ENCODE measurements at regions not wholly inside any gene's neighbourhood (a gene's known extent, or its start where the extent isn't known, plus 50 kb on each side); places are given as distances from the start of the nearest gene placed in this dataset.
"Not testable (repeated sequence)": the region's sequence is repeated elsewhere in the genome, so short reads cannot be mapped to it uniquely, and the experiment has no call there.

GRCh38 chr2:75964646-75965045 is 253.9 kb upstream of the GCFC2 start:
- DNase-seq = no peak

- DNase-seq = no peak
Observed at GRCh38 chr2:75960472-75961009, 249.8 kb upstream of the GCFC2 start.

- DNase-seq = no peak
Observed at GRCh38 chr2:75959724-75960471, 249.2 kb upstream of the GCFC2 start.

- DNase-seq = no peak
Observed at GRCh38 chr2:75954761-75955160, 244.0 kb upstream of the GCFC2 start.

DNA sequence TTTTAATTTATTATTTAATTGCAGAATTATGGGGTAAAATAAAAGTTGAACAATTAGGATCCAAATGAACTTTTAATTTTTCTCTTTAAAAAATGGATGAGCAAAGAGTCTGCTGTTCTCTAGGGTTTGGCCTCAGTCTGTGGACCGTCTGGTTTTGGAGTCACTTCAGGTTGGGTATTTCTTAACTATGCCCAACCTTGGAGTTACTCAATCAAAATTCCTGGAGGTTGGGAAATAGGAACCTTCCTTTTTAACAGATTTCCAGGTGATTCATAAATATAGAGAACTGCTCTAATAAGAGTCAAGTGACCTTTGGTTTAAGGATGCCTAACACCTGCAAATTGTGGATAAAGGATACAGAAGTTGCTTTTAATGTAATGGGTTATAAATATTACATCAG is 241.5 kb upstream of the GCFC2 start:
- DNase-seq = no peak

DNA sequence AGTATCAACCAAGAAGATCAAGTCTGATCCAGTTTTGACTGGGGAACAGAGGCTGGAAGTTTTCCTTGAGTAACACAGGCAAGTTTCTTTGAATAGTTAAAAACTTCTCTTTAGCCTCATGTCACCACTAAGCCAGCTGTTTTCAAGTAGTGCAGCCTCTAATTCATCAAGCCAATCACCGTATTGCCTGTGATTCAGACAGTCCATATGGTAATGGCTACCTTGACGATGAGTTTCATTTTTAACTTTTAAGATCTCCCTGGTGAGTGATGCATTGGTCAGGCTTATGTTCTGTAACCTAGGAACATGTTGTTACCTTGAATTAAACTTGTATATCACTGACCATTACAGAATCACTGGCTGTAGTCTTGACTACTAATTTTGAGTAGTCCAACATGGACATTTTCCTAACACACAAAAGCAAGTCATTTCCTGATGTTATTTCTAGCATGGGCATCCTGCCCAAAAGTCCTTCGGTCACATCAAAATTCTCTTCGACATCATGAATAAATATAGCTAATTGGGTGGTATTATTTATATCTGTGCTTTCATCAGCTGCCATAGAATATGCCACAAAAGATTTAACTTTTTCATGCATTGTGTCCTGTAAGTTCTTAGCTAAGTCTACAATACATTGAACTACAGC is 238.8 kb upstream of the GCFC2 start:
- no peak for DNase-seq

GRCh38 chr2:75936311-75936710 is 225.6 kb upstream of the GCFC2 start:
- DNase-seq = no peak

DNA sequence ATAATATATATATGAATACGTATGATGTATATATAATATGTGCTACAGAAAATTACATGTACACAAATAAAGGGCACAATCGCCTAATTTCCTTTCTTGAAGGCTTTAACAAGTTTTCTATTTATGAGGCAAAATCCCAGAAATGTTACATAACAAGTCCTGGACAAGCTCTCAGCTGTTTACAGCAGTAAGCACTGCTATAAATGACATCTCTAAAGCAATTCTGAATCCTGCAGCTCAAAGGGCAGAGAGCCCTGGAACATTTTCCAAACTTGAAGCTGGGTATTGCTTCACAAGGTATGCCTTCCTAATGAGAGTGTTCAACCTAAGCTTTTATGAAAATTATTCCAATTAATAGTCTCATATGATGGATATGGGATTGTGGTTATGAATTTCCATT is 222.3 kb upstream of the GCFC2 start:
- DNase-seq = no peak

DNA sequence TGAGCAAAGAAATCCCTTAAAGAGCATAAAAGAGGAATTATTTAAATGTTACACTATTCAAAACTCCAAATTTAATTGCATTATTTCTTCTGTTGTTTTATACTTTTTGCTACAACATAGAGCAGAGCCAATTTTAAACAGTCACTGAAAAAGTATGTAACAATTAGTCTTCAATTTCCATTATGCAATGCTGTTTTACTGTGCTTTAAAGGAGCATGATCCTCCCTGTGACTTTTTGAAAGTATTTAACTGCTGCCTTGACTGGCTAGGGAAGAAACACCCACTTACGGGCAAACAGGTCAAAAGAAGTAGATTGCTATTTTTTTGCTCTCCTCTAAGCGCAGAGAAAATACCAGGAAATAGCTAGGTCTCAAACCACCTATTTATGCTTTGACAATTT is 217.4 kb upstream of the GCFC2 start:
- DNase-seq = no peak

- DNase-seq = no peak
Observed at GRCh38 chr2:75925331-75926024, 214.8 kb upstream of the GCFC2 start.

GRCh38 chr2:75922191-75922590 is 211.5 kb upstream of the GCFC2 start:
- DNase-seq = no peak

DNA sequence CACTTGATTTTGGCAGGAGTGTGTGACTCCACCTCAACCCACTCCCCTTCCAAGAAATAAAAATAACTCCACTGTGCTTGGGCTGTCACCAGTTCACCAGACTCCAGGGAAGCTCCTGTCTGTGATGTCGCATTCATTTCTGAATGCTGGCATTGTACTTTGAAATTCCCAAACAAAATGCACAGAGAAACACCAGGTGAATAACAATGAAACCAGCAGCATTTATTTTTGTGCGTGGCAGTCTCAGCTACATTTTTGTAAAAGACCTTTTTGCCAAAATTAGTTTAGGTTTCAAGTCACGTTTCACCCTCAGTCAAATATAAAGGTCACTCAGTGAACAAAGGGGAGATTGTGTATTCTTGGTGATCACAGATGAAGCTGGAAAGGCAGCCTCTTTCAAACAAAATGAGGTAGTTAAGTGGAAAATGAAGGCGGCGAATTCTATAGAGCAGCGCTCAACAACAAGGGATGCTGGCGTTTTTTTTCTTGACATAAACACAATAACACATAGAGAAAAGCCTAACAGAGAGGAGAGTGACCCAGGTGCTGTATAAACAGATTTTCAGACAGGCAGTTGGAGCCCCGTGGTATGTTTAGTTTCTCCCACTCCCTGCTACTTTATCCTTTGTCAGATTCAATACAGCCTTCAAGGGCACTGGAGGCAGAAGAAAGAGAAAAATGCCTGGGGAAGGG is 210.3 kb upstream of the GCFC2 start:
- DNase-seq = no peak

DNA sequence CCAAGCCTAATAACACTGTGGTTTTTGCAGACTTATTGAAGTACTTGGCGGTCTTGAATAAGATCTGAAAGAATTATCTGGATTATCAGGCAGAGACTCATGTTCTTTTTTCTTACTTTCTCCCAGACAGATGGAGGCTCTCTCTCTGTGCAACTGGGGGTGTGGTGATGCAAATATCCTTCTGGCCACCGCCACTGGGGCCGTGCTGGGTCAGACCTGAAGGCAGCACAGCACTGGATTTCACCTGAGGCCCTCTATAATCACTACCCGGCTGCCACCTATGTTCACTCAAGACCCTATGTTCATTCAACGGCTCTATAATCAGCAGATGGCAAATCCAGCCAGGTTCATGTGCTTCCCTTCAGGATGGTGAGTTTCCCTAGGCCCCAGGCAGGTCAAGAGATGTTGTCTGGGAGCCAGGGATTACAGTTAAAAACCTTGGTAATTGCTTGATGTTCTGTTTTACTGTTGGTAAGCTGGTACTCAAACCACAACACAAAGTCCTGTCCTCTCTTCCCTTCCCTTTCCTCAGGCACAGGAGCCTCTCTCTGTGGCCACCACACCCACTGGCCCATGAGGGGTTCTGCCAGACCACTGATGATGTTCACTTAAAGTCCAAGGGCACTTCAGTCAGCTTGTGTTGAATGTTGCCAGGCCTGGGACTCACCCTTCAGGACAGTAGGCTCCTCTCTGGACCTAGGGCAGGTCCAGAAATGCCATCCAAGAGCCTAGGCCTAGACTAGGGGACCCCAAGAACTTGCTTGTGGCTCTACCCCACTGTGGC is 205.3 kb upstream of the GCFC2 start:
- no peak for DNase-seq

GRCh38 chr2:75896779-75897366 is 186.2 kb upstream of the GCFC2 start:
- no peak for DNase-seq

- no peak for DNase-seq
Observed at GRCh38 chr2:75894170-75894569, 183.5 kb upstream of the GCFC2 start.

DNA sequence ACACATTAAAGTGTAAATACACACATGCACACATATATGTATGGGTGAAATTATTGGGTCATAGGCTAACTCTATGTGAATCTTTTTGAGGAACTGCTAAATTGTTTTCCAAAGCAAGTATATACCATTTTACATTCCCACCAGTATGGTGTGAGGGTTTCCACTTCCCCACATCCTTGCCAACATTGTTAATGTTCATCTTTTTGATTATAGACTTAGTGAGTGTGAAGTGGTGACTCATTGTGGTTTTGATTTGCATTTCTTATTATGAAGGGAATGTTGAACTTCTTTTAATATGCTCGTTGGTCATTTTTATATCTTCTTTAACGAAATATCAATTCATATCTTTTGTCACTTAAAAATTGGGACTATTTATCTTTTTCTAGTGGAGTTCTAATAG is 181.8 kb upstream of the GCFC2 start:
- DNase-seq = no peak

- DNase-seq = no peak
Observed at GRCh38 chr2:75882530-75882929, 171.8 kb upstream of the GCFC2 start.

- DNase-seq = not testable (repeated sequence)
Observed at GRCh38 chr2:75875606-75876005, 164.9 kb upstream of the GCFC2 start.

DNA sequence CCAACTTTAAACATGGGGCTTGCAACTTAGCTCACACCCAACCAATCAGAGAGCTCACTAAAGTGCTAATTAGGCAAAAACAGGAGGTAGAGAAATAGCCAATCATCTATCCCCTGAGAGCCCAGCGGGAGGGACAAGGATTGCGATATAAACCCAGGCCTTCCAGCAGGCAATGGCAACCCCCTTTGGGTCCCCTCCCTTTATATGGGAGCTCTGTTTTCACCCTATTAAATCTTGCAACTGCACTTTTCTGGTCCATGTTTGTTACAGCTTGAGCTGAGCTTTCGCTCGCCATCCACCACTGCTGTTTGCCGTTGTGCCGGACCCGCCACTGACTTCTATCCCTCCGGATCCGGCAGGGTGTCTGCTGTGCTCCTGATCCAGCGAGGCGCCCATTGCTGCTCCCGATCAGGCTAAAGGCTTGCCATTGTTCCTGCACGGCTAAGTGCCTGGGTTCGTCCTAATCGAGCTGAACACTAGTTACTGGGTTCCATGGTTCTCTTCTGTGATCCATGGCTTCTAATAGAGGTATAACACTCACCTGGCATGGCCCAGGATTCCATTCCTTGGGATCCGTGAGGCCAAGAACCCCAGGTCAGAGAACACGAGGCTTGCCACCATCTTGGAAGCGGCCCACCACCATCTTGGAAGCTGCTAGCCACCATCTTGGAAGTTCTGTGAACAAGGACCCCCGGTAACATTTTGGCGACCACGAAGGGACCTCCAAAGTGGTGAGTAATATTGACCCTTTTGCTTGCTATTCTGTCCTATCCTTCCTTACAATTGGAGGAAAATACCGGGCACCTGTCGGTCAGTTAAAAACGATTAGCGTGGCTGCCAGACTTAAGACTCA is 161.3 kb upstream of the GCFC2 start:
- DNase-seq = not testable (repeated sequence)

DNA sequence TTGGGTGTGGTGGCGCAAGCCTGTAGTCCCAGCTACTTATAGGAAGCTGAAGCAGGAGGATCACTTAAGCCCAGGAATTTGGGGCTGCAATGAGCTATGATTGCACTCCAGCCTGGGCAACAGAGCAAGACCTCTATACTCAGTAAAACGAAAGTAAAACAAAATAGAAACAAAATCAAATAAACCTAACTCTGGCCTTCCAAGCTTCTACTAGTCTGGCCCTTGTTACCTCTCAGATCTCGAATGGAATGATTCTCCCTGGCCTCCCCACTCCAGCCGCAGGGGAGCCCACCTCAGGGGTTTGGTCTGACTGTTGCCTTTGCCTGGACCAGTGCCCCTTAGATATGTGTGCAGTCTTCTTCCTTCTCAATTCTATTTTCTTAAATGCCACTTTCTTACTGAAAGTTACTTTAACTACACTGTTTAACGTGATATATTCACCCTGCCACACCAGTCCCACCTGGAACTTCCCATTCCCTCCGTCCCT is 160.0 kb upstream of the GCFC2 start:
- no peak for DNase-seq

GRCh38 chr2:75870133-75870532 is 159.4 kb upstream of the GCFC2 start:
- DNase-seq = no peak
